Neural progenitor cell (in vitro differentiated cells): ENCODE measurements at regions not wholly inside any gene's neighbourhood (a gene's known extent, or its start where the extent isn't known, plus 50 kb on each side); places are given as distances from the start of the nearest gene placed in this dataset.

Experiments used
- EZH2 ChIP-seq: fragments of 200-600 bp; sonication (generic); IDR thresholded peaks from 2 replicates; pipeline ENCODE4 v1.6.1; 2017; ENCODE audit warnings: antibody characterized with exemption, mild to moderate bottlenecking, moderate library complexity
- EZH2phosphoT487 ChIP-seq: fragments of 200-600 bp; sonication (generic); IDR thresholded peaks from 2 replicates; pipeline ENCODE4 v1.6.1; 2017; ENCODE audit warnings: antibody characterized with exemption
- TF ChIP-seq, protein P1 (sequence below): fragments of 200-600 bp; sonication (generic); IDR thresholded peaks from 2 replicates; pipeline ENCODE4 v1.5.1; 2017; ENCODE audit warnings: antibody characterized with exemption, mild to moderate bottlenecking

- TF ChIP-seq EZH2 (no peak), EZH2phosphoT487 (no peak)
- TF ChIP-seq, protein P1, sequence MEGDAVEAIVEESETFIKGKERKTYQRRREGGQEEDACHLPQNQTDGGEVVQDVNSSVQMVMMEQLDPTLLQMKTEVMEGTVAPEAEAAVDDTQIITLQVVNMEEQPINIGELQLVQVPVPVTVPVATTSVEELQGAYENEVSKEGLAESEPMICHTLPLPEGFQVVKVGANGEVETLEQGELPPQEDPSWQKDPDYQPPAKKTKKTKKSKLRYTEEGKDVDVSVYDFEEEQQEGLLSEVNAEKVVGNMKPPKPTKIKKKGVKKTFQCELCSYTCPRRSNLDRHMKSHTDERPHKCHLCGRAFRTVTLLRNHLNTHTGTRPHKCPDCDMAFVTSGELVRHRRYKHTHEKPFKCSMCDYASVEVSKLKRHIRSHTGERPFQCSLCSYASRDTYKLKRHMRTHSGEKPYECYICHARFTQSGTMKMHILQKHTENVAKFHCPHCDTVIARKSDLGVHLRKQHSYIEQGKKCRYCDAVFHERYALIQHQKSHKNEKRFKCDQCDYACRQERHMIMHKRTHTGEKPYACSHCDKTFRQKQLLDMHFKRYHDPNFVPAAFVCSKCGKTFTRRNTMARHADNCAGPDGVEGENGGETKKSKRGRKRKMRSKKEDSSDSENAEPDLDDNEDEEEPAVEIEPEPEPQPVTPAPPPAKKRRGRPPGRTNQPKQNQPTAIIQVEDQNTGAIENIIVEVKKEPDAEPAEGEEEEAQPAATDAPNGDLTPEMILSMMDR, result no peak
These were observed 878.5 kb downstream of the PLOD2 start for GRCh38 chr3:145282505-145282904.
